Vagina (tissue), 2 donors: ENCODE measurements at regions not wholly inside any gene's neighbourhood (a gene's known extent, or its start where the extent isn't known, plus 50 kb on each side); places are given as distances from the start of the nearest gene placed in this dataset.

Source experiments
- CTCF ChIP-seq, 3 experiments: fragments of 450-650 bp in 2 of 3; fragments of 200-600 bp in 1 of 3; sonication (generic) in 1 of 3; IDR thresholded peaks; one replicate each; pipeline ENCODE4 v1.5.1; 2017 to 2019; ENCODE audit warnings: antibody characterized with exemption in 3 of 3, mild to moderate bottlenecking in 2 of 3, moderate library complexity in 2 of 3
- POLR2A ChIP-seq, 2 donors: fragments of 450-650 bp; IDR thresholded peaks; one replicate each; pipeline ENCODE4 v1.6.1; 2017; ENCODE audit warnings: antibody characterized with exemption in 2 of 2, mild to moderate bottlenecking in 2 of 2, moderate library complexity in 2 of 2

- TF ChIP-seq CTCF (IDR thresholded peaks at IDR 0.05) (no peak), POLR2A (IDR thresholded peaks at IDR 0.05) (no peak)
Measured at GRCh38 chr3:194758716-194759115, 73.0 kb downstream of the FAM43A start.
